ENCODE measurements at regions not wholly inside any gene's neighbourhood (a gene's known extent, or its start where the extent isn't known, plus 50 kb on each side); places are given as distances from the start of the nearest gene placed in this dataset.
"Not testable (repeated sequence)": the region's sequence is repeated elsewhere in the genome, so short reads cannot be mapped to it uniquely, and the experiment has no call there.

DNA sequence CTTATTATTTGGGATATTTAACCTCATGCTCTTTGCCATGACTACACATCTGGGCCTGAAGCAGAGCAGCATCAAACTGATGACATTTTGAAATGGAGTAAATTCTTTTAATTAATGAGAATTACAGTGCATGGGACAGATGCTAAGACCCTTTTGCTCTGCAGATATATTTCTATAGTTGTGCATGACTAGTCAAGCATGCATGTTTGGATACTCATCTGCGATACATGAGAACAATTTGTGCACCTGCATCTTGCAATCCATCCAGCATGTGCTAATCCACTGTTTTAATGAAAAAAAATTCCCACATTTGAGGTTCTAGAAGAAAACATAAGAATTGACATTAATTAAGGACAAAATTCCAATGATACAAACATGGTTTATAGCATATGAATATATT, 1047.6 kb upstream of the ACO1 start:
- no peak for DNase-seq

DNA sequence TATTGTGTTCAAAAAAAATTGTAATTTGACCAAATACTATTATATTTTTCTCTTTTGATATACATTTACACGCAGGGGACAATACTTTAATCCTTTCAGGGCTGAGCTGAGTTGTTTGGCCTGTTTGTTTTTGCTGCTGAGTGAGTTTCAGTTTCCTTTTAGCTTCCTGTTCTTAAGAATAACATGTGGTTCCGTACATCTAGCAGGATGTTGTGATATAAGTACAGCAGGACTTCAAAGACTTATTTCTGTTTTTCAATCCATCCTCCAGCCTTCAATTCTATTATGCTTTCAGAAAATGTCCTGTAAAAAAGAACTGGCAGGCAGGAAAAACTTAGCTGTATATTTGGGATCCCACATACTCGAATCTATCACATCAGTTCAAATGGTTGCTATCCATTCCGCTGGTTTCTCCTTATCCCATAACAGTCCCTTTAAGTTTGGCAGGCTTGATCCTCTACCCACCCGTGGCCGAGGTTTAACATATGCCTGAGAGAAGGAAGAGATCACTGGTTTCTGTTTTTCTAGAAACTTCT, 1037.3 kb upstream of the ACO1 start:
- no peak for DNase-seq

DNA sequence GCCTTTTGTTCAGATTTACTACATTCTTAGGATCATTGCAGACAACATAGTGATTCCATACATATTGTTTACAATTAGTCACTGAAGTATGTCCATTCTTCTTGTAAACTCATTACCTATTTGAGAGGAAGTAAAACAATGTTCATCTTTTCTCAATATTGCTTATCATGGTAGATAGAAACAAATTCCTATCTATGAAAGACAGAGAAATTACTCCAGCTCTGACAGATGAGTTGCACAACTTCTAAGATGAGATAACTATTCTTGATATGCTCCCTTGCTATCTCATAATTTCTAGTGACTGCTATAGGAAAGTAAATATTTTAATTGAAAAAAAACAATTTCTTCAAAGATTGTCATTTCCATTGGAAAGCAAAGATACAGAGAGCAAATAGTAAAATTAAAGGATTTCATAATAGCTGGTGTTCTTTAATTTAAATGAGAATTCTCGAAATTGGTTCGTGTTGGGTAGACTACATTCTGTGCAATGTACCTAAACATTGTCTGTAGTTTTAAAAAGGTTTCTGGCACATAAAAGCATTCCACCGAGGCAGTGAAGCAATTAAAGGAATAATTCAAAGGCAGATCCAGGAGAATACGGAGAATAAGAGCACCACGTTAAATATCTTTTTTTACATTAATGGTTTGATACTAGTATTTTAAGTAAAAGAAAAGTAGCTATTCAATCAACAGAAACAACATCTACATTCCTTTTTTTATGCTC, 1029.1 kb upstream of the ACO1 start:
- DNase-seq, result no peak

DNA sequence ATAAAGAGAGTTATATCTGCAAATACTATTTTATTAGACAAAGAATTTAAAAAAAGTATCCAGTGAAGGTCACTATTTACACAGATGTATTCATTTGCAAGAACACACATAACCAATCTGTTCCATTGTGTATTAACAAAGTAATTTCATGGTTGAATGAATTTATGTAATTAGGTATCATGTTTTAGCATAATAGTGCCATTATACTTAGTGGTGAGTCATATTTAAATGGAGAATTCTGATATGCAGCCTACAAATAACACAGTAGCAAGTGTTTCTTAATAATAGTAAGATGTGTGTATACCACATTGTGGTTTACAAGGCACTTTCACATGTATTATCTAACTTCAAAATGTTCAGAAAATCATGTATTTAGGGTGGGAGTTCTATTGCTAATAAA, 1028.5 kb upstream of the ACO1 start:
- no peak for DNase-seq

DNA sequence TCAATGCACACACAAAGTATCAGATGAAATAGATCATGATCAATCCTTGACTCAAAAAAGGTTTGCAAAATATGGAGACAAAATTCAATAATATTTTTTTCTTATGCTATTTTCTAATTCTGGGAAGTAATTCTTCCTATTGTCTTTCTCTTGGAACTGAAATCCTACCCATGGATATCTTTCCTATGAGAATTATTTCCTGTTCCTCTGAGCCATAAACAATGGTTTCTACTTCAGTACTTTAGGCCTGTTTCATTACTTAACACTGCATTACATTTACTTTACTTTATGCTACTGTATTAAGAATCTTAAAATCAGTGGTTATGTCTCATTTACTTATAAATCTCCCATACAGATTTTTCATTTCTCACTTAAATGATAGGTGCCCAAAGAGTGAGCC, 1025.4 kb upstream of the ACO1 start:
- no peak for DNase-seq

DNA sequence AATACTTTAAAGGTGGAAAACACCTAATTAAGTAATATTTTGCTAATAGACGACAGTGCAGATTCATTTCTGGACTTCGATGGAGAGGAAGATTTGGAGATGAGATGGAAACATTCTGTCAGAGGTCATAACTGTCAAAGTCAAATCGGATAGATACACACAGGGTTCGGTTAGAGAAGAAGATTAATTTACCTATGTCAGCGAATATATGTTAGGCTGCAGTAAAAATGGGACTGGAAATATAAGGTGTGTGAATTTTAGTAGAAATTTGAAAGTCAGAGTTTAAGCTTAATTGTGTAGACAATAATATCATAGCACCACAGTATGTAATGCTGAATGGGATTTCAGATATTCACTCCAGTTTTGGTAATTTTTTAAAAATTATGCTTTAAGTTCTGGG, 1020.3 kb upstream of the ACO1 start:
- DNase-seq, result no peak

DNA sequence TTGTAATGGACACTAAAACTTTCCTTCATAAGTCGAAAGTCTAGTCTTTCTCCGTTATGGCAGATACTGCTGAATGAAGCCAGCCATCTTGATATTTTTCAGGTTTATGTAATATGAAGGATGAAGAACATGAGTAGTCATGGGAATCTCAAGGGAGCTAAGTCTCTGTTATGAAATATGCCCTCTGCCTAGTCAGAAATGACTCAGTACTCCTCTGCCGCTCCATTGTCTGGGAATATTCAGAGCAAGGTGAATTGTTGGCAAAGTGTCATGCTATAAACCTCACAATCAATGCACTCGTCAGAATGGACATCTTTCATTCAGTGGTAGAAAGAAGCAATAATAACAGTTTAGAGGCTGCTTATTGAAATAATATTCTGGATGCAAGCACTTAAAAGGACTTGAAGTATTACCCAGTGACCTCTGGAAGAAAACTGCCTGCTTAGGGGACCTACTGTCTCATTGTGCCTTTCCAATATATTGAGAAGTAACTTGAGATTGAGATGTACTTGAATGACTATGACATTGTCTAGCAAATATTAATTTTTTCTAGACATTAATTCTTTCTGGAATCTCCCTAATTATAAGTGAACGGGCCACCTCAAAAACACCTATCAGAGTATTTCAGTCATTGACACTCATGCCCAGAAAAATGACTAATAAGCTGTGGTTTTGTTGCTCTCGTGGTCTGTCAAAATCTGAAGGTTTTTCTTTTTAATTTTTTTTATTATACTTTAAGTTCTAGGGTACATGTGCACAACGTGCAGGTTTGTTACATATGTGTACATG, 1011.5 kb upstream of the ACO1 start:
- no peak for DNase-seq

DNA sequence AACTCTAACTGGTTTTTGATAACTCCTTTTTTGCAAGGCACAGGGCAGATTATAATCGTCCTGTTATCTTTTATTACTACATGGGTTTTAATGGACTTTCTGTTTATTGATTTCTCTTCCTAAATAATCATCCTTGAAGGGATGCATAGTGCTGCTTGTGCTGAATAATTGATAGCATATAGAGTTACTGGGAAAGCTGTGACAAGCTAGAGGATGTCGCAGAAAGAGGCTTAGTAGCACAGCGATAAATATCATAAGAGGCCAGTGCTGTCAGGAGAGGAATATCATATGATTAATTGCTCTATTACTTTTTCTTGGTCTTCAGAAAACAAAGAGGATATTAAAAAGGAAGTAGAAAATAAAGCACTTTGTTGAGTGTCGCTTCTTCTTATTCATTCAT, 1007.1 kb upstream of the ACO1 start:
- no peak for DNase-seq

DNA sequence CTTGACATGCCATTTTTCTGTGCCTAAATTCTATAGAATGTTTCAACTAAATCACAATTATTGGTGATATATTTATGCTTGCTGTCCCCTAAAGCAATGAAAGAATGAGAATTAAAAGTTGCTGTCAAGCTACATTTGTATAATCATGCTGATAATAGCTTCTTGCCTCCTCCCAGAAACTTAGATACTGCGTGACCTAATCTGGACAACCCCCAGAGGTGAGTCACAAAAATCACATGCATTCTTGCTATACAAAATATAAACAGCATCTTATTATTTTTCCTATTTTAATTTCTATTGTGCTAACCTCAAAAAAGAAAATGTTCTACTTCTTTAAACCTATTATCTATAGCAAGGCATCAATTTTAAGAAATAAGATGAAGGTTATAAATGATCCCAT, 995.8 kb upstream of the ACO1 start:
- DNase-seq, result no peak

DNA sequence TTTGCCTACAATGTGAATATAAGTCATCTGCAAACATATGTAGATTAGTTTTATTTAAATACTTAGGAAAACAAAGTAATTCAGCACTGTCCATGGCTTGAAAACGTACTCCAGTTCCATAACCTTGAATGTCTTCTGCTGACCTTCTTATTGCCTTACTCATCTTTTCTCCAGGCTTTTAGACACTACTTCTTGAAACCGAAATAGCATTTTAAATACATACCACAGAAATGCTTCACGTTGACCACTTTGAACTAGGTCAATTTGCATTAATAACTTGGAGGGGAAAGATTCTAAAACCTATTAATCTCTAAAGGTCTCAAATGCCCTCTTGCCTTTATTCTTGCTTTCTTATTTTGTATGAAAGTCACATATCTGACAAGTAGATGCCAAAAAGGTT, 995.4 kb upstream of the ACO1 start:
- DNase-seq, result no peak

DNA sequence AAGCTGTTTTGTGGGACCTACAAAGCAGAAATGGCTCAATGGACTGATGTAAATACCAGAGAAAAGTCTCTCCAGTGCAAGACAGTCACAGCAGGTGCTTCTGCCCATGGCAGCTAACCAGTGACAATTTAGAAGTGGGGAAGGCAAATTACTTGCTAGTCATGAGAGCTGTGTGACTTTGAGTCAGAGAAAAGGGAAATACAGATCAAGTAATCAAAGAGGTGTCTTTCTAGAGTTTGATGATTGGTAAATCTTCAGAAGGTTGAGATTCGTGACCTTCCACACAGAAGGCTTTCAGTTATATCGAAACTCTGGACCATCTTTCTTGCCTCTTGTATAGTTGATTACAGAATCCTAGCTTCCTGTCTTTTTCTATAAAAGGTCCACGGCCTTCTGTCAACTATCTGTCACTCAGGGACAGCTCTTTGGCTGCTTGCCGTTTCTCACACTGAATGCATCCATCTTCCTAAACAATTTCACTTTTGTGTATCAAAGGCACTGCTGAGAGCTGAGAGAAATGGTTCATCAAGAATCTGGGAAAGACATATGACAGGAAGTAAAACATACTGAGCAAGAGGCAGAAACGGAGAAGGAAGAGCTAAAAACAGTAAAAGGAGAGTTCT, 993.9 kb upstream of the ACO1 start:
- no peak for DNase-seq

DNA sequence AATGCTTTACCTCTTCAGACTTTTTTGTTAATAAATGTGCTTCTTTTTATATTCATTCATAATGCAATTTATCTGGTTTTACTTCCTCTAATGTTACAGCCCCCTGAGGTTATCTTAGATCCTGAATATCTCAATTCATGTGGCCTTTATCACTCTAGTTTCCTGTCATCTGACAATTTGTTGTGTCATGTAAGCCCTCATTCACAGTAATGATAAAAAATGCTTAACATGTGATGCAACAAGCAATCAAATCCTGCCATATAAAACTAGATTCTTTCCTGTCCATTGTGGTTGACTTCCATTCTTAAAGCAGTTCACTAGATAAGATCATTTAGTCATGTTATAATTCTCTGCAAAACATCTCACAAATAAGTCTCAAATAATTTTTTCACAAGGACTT, 991.2 kb upstream of the ACO1 start:
- no peak for DNase-seq

DNA sequence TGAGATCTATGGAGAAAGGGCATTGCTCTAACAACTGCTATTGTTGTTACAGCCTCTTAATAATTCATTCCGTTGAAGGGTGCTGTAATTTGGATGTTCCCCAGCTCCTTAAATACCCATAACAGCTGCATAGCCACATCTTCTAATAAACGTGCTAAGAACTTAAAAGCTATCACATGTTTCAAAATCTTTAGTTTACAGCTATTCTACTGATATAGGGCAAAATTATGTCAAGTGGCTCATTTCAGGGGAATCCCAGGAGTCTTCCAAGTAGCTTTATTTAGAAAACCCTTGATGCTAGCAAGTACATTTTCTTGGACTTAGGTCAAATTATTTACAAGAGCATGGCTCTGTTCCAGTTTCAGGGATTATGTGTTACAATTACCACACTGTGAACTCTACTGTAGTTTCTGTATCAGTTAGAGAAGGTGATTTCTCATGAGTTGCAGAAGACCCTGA, 990.4 kb upstream of the ACO1 start:
- no peak for DNase-seq

DNA sequence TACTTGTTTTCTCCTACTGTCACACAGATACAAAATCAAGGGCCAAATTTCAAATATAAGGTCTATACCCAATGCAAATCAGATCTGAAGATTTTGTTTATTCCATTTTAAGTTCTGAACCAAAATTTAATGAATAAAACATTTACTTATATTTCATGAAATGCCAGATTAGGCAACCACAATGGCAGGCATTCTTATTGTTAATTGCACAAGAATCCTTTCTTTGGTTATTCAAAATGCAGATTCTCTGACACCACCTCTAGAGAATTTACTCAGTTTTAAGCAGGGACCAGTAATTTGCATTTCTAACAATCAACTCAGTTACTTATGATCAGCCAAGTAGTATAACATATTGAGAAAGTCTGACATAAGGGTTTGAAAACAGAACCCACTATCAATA, 972.4 kb upstream of the ACO1 start:
- DNase-seq, result no peak

DNA sequence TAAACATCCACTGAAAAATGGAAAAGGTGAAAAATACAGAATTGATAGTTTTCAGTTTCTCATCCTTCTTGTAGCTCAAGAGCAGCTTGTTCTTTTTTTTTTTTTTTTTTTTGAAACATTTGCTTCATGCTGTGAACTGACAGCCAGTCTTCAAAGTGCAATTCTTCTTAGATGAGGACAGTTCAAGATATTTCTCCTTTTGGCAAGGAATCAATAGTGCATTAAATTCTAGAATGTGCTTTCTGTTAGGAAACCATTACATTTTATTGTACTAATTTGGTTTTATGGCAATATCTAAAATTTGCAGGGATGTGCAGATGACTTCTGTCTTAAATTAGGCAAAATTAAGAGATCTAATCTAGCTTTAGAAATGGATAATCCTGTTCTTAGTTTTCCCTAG, 969.3 kb upstream of the ACO1 start:
- no peak for DNase-seq

DNA sequence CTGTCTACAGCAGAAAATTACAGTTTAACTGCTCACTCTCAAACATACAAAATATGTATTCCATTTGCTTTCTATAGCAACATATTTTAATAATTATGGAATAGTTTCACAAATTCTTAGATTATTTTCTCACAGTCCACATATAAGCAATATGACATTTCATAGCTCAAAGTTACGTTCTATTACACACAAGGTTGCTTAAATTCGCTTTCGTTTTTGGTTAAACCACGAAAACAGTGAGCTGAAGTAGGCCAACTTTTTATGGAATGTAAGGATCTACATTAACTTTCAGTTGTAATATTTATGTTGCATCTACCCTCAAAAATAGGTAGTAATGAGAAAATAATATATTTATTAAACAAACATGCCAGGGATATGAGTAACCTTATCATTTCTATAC, 966.0 kb upstream of the ACO1 start:
- DNase-seq, result no peak

DNA sequence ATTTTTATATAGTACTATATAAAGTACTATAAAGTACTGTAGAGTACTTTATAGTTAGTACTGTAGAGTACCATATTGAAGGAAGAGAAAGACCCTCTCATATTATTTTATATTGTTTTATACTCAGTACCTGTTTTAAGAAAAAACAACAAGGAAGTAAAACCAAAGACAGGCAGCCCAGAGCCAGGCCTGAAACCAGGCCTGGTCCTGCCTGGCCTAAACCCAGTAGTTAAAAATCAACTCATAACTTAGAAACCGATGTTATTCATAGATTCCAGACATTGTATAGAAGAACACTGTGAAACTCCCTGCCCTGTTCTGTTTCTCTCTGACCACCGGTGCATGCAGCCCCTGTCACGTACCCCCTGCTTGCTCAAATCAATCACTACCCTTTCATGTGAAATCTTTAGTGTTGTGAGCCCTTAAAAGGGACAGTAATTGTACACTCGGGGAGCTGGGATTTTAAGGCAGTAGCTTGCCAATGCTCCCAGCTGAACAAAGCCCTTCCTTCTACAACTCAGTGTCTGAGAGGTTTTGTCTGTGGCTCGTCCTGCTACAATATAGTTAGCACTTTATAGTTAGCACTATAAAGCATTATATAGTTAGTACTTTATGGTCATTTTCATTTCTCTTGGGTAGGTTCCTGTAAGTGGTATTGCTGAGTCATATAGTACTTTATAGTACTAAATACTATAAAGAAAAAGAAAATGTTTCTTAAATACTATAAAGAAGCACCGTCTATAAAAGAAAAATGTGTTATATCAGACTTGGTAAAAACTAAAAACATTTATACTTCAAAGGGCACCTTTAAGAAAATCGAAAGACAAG, 940.6 kb upstream of the ACO1 start:
- DNase-seq, result not testable (repeated sequence)

DNA sequence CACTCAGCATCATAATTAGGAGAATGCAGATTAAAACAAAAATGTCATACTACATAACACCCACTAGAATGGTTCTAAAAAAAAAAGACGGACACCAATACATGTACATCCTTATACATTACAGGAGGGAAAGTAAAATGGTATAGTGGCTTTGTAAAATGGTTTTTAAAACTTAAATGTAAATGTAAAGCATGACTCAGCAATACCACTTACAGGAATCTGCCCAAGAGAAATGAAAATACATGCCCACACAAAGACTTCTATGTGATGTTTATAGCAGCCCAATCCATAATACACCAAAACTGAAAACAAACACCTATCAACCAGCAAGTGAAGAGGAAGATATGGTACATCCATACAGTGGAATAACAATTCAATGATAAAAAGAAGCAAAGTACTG, 939.1 kb upstream of the ACO1 start:
- DNase-seq, result no peak

DNA sequence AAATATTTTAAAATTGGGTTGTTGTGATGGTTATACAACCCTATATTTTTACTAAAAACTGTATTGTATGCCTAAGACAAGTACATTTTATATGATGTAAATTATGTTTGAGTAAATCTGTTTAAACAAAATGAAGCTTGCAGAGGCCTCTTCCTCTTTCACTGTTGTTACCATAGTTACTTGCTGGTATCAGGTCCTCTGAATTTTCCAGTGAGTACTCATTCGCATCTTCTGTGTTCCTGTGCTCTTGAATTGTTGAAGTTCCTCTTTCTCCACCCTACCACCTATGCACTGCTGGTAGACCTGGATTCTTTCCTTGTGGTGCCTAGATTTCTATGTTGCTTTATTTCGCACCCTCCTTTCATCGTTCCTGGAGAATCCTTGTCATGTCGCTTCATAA, 938.5 kb upstream of the ACO1 start:
- DNase-seq, result no peak

DNA sequence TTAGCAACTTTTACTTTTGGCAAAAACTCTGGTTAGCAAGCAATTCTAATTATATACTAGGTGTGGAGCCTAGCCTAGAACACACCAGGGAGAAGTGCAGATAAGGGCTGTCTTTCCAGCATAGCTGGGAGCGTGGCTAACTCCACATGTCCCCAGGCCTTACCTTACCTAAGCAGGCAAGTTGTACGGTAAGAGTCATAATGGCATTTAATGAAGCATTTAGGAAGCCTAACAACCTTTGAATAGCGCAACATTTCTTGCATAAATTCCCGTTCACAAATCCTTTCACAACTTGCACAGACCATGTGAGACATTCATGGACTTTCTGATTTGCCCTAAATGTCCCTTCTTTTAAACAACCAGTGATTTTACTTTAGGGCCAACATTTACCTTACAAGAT, 917.4 kb upstream of the ACO1 start:
- no peak for DNase-seq

DNA sequence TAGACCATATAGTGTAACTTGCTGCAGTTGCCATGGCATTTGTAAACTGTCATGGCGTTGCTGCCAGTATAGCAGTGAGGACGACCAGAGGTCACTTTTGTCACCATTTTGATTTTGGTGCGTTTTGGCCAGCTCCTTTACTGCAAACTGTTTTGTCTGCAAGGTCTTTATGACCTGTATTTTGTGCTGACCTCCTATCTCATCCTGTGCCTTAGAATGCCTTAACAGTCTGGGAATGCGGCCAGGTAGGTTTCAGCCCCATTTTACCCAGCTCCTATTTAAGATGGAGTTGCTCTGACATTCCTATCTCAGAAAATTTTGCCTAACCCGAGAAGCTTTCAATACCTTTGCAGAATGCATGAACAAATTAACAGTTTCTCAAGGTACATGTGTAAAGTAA, 914.4 kb upstream of the ACO1 start:
- DNase-seq, result no peak

DNA sequence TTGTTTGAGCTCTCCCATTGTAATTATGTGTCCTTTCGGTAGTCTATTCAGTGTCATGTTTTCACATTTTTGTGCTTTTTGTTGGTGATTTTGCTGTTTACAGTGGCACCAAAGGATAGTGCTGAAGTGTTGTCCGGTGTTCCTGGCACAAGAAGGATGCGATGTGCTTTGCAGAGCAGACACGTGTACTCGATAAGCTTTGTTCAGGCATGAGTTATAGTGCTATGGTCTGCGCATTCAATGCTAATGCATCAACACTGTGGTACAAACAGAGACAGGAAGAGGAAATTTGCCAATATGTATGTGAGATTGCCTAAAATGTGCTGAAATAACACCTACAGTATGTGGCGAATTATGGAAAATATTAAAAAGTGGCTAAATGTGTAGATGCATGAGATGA, 913.4 kb upstream of the ACO1 start:
- DNase-seq, result no peak

DNA sequence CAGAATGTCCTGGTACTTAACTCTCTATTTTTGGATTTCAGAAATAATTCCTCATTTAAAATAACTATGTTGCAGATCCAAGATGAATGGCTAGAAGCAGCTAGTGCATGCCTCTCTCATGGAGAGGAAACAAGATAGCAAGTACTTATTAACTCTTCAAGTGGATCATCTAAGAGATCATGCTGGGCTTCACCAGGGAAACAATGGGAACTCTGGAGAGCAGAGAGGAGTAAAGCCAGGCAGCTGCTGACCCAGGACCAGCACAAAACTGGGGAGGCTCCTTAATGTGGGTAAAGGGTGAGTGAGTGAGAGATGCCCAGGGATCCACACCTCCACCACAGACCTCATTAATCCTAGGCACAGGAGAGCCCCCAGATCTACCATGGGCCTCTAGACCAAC, 897.8 kb upstream of the ACO1 start:
- no peak for DNase-seq
